ENCODE measurements at regions not wholly inside any gene's neighbourhood (a gene's known extent, or its start where the extent isn't known, plus 50 kb on each side); places are given as distances from the start of the nearest gene placed in this dataset.

DNA sequence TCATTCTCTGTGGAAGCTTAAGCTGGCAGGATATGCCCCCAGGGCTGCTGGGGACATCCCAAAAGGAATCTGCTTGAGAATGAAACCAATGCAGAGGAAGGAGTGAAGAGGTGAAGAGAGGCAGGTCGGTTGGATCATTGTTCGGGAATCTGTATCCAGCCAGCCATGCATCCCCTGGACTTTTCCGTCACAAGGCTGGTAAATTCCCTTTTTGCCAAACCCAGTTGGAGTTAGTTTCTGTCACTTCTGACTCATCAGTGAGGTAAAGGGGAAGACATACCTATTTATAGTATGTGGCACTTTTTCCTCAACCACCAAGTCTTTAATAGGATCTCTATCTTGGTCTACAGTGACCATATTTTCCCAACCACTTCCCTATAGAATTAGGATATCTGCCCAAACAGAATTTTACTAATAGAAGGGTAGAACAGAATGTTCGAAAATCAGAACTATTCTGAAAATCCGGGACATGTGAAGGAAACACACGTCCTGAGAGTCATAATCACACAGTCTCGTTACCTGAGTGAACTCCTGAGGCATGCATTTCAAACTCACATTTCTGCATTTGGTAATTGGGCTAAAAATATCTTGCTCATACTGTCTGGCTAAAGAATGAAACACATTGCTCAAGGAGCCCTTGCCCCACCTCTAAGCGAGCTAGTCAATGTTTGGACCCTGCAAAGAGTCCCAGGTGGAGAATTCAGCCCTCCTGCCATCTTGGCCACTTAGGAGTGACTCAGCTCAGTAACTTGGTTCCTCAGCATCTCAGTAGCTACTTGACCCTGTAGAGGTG, 289.7 kb upstream of the ADAMTS9 start:
- ATAC-seq (no peak), DNase-seq (no peak)
- ChIA-PET POLR2A (no interaction called here), CTCF (no interaction called here)
- peaks cover 2% of the 10 kb centered on the region for H3K27me3 Mint-ChIP-seq
- peaks cover 6% of the 10 kb centered on the region for H3K9me3 Mint-ChIP-seq (ENCODE audit: low read depth)
- no peak overlapping the region for H3K4me3 Mint-ChIP-seq
- H3K36me3 Mint-ChIP-seq (ENCODE audit: low read depth), result no peaks in the 10 kb centered on the region
- intact Hi-C loops (cut with DNase I, micrococcal nuclease), result no loop called here
- H3K27ac Mint-ChIP-seq, result no peak overlapping the region
- no peaks in the 10 kb centered on the region for H3K4me1 Mint-ChIP-seq

DNA sequence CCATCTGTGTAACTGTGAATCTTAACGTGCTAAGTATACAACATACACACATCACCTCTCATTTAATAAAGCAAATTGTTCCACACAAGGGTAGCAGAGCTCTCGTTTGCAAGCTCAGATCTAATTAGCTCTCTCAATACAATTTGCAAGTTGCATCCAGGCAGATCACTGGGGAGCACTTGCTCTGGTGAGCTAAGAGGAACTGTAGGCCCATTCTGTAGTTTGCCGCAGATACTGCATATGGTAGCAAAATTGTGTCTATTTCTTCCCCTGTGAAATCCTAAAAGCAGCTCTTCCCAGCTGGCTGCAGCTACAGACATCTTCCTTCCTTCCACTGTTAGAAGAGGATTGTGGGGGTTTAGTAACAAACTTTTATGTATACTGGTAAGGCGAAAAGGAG, 288.7 kb upstream of the ADAMTS9 start:
- ChIA-PET POLR2A (interaction anchor here (0.6 kb wide), 1 partner anchor 12 kb away, joined by 6 read pairs; no protein-coding TSS in a partner anchor), CTCF (no interaction called here)
- no peaks in the 10 kb centered on the region for H3K36me3 Mint-ChIP-seq (ENCODE audit: low read depth)
- no peak overlapping the region for H3K4me3 Mint-ChIP-seq
- ATAC-seq (no peak), DNase-seq (no peak)
- intact Hi-C loops (cut with DNase I, micrococcal nuclease), result no loop called here
- peaks cover 7% of the 10 kb centered on the region for H3K9me3 Mint-ChIP-seq (ENCODE audit: low read depth)
- H3K4me1 Mint-ChIP-seq, result no peaks in the 10 kb centered on the region
- peaks cover 2% of the 10 kb centered on the region for H3K27me3 Mint-ChIP-seq
- H3K27ac Mint-ChIP-seq, result no peak overlapping the region

DNA sequence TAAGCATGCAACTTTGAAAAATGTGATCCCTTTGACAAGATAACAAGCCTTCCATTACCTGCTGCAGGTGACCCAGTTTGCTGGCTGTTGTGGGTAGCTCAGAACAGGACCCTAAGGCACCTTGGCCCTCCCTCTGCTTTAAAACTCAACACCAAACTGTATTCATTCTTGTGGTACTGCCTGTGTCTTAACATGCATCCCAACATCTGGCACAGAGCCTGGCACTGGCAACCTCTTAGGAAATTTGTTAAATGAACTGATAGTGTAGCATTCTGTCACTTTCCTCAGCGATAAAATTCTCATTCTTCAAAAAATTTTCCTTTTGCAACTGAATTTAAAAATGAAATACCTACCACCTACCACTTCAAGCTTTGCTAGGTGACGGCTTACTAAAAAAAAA, 287.3 kb upstream of the ADAMTS9 start:
- ChIA-PET POLR2A (no interaction called here), CTCF (no interaction called here)
- Mint-ChIP-seq H3K36me3 (ENCODE audit: low read depth) (no peaks in the 10 kb centered on the region), H3K27me3 (peaks cover 7% of the 10 kb centered on the region), H3K9me3 (ENCODE audit: low read depth) (peaks cover 7% of the 10 kb centered on the region), H3K4me1 (no peaks in the 10 kb centered on the region), H3K27ac (no peak overlapping the region), H3K4me3 (no peak overlapping the region)
- intact Hi-C loops (cut with DNase I, micrococcal nuclease), result no loop called here
- DNase-seq (no peak), ATAC-seq (no peak)

DNA sequence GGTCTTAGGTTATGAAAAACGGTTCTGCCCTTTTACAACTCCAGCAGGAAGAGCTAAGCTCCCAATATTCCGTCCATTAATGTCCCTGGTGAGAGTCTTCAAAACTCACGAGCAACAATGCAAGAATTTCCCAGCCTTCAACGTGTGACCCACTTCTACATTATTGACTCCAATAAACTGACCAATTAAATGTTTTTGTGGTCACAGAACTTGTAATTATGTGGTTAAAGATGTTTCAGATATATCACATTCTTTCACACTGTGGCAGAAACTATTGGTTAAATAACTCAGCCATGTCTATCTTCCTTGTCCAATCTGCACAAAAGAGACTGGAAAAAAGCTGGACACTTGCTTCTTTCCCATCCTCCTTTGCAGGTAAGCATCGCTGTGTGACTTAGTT, 286.6 kb upstream of the ADAMTS9 start:
- ChIA-PET POLR2A (no interaction called here), CTCF (interaction anchor here (0.6 kb wide), 1 partner anchor 15 kb away, joined by 3 read pairs; no protein-coding TSS in a partner anchor)
- intact Hi-C loops (cut with DNase I, micrococcal nuclease), result no loop called here
- H3K27me3 Mint-ChIP-seq, result peaks cover 7% of the 10 kb centered on the region
- H3K9me3 Mint-ChIP-seq (ENCODE audit: low read depth), result peaks cover 7% of the 10 kb centered on the region
- no peak for DNase-seq
- no peaks in the 10 kb centered on the region for H3K36me3 Mint-ChIP-seq (ENCODE audit: low read depth)
- ATAC-seq, result no peak
- H3K27ac Mint-ChIP-seq, result no peak overlapping the region
- H3K4me3 Mint-ChIP-seq, result no peak overlapping the region
- H3K4me1 Mint-ChIP-seq, result no peaks in the 10 kb centered on the region

DNA sequence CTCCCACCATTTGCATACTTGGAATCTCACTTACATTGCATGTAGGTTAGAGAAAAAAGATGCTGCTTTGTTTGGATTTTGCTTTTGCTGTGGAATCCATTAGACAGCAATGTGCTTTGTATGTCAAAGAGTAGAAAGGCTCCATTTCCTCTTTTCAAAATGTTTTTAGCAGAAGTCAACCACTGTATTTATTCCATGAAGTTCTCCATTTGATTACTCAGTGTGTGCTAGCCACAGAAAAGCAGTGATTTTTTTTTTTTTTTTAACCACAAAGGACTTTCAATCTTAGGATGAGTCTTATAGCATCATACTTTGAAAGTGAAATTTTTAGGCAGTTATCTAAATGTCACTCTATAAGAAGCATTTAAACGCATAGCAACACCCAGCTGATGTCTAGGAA, 285.0 kb upstream of the ADAMTS9 start:
- H3K27ac Mint-ChIP-seq, result no peak overlapping the region

DNA sequence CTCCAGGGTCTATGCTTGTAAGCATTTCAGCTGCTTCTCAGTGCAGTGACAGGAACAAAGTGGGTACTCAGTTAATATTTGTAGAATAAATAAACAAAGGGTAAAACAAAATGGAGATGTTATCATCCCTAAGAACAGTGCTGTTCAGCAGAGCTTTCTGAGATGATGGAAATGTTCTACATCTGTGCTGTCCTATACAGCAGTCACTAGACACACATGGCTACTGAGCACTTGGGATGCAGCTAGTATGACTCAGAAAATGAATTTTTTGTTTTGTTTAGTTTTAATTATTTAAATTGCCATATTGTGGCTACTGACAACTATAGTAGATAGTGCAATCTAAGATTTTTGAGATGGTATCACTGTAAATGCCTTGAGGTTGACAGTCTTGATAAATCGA, 283.8 kb upstream of the ADAMTS9 start:
- DNase-seq (no peak), ATAC-seq (no peak)
- Mint-ChIP-seq H3K27ac (no peak overlapping the region), H3K36me3 (ENCODE audit: low read depth) (no peaks in the 10 kb centered on the region), H3K4me3 (no peak overlapping the region), H3K9me3 (ENCODE audit: low read depth) (peaks cover 7% of the 10 kb centered on the region), H3K4me1 (no peaks in the 10 kb centered on the region), H3K27me3 (peaks cover 7% of the 10 kb centered on the region)
- intact Hi-C loops (cut with DNase I, micrococcal nuclease), result no loop called here
- CTCF ChIA-PET, result no interaction called here
- POLR2A ChIA-PET, result no interaction called here

More for the DNA sequence above, 285.0 kb upstream of the ADAMTS9 start:
- peaks cover 8% of the 10 kb centered on the region for H3K9me3 Mint-ChIP-seq (ENCODE audit: low read depth)
- H3K27me3 Mint-ChIP-seq, result peaks cover 7% of the 10 kb centered on the region
- no peak for DNase-seq
- CTCF ChIA-PET, result no interaction called here
- no peaks in the 10 kb centered on the region for H3K4me1 Mint-ChIP-seq
- POLR2A ChIA-PET, result no interaction called here
- H3K36me3 Mint-ChIP-seq (ENCODE audit: low read depth), result no peaks in the 10 kb centered on the region
- peak; percentile 30 for ATAC-seq
- intact Hi-C loops (cut with DNase I, micrococcal nuclease), result no loop called here
- no peak overlapping the region for H3K4me3 Mint-ChIP-seq

DNA sequence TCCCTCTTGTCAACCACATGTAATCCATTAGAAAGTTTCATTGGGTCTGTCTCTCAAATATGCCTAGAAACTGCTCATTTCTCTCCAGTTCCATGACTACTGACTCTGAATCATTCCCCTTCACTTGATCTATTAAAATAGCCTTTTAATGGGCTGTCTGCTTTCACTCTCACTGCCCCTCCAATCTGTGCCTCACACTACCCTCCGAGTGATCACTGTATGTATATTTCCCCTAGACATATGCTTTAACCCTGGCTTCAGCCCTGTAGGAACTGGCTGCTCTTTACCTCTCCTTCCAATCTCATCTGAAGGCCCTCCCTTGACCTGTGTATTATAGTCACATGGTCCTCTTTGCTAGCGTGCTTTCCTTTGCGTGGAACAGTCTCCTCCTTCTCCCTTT, 282.8 kb upstream of the ADAMTS9 start:
- intact Hi-C loops (cut with DNase I, micrococcal nuclease), result no loop called here
- H3K36me3 Mint-ChIP-seq (ENCODE audit: low read depth), result no peaks in the 10 kb centered on the region
- H3K9me3 Mint-ChIP-seq (ENCODE audit: low read depth), result peaks cover 6% of the 10 kb centered on the region
- ATAC-seq (no peak), DNase-seq (no peak)
- H3K27me3 Mint-ChIP-seq, result peaks cover 7% of the 10 kb centered on the region
- H3K27ac Mint-ChIP-seq, result no peak overlapping the region
- H3K4me3 Mint-ChIP-seq, result no peak overlapping the region
- ChIA-PET CTCF (no interaction called here), POLR2A (no interaction called here)
- H3K4me1 Mint-ChIP-seq, result no peaks in the 10 kb centered on the region

DNA sequence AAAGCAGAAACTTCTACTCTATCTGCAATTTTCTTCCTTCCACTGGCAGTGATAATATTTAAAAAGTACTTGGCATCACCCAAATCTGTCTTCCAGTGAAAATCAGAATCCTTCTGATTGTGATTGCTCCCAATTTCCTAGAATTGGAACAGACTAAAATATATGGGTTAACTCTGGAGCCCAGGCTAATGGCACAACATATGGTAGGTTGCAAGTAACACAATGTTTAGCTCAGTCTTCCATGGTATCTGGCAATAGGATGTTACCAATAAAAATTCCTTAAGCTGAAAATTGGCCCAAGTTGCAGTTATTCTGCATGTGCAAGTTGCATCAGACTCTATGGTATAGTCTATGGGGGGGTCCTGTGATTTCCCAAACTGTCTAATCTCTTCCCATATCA, 273.5 kb upstream of the ADAMTS9 start:
- intact Hi-C loops (cut with DNase I, micrococcal nuclease), result no loop called here

DNA sequence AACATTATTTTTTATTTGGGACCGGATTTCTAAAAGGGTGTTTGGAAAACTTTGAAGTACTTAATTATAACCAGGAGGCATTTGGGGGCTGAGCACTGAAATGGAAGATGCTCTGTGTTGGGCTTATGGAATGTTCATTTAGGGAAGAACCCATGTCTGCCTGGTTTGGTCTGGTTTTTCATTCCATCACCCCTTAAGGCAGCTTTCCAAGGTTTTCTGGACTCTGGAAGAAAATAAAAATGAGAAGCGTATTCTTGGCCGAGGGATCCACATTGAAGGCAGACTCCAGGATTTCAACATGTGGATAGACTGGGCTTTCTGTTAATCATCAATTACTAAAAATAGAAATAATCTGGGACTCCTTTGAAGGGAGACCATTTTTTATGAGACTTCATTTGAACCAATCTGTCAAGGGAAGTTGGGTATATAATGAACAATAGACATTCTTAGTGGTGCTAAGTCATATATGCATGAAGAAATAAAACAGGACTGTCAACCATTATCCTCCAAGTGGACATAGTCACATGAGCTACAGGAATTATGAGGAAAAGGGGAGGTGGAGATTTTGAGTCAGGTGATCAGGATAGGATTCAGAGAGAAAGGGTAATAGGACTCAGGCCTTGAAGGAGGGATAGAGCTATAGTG, 270.5 kb upstream of the ADAMTS9 start:
- Mint-ChIP-seq H3K27me3 (no peaks in the 10 kb centered on the region), H3K9me3 (ENCODE audit: low read depth) (peaks cover 9% of the 10 kb centered on the region), H3K36me3 (ENCODE audit: low read depth) (no peaks in the 10 kb centered on the region), H3K4me3 (no peak overlapping the region), H3K27ac (no peak overlapping the region), H3K4me1 (no peaks in the 10 kb centered on the region)
- ChIA-PET CTCF (interaction anchor here (0.9 kb wide), 1 partner anchor 93 kb away, joined by 3 read pairs; no protein-coding TSS in a partner anchor), POLR2A (no interaction called here)
- intact Hi-C loops (cut with DNase I, micrococcal nuclease), result no loop called here
- ATAC-seq (no peak), DNase-seq (no peak)

More for the DNA sequence above, 273.5 kb upstream of the ADAMTS9 start:
- ChIA-PET CTCF (interaction anchor here (1.1 kb wide), 1 partner anchor 9 kb away, joined by 3 read pairs; no protein-coding TSS in a partner anchor), POLR2A (no interaction called here)
- Mint-ChIP-seq H3K27ac (no peak overlapping the region), H3K4me1 (no peaks in the 10 kb centered on the region), H3K9me3 (ENCODE audit: low read depth) (peaks cover 9% of the 10 kb centered on the region), H3K4me3 (no peak overlapping the region), H3K27me3 (no peaks in the 10 kb centered on the region), H3K36me3 (ENCODE audit: low read depth) (no peaks in the 10 kb centered on the region)
- DNase-seq (no peak), ATAC-seq (no peak)

DNA sequence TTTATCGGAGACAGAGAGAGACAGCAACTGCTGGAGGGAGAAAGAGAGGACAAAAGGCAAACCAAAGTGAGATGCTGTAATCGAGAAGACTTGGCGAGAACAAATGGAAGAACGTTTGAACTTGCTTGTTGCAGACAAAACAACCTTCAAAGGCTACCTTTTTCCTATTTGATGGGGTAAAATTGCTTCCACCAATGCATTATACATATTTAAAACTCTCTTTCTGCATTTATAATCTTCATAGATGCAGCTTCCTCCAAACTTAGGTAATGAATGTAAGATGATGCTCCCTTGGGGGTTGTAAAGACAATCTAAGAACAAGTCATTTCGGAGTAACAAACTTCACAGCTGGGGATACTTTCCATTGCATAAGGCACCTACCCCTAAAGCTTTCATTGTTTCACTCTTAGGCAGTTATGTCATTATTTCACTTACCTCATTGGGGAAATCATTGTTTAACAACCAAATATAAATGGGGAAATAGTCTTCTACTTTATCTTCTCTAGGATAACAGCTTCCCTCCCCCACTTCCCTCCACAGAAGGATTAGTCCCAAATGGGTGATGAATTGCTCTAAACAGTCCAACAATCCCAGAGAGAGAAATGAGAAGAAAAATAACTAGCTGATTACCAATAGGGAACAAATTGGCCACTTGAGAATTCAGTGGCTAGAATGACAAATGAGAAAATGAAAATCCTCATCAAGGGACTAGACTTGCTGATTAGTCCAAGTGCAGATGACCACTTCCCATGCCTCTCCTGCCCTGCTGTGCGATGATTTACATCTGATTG, 269.8 kb upstream of the ADAMTS9 start:
- Mint-ChIP-seq H3K27me3 (no peaks in the 10 kb centered on the region), H3K4me1 (no peaks in the 10 kb centered on the region)
- POLR2A ChIA-PET, result no interaction called here

DNA sequence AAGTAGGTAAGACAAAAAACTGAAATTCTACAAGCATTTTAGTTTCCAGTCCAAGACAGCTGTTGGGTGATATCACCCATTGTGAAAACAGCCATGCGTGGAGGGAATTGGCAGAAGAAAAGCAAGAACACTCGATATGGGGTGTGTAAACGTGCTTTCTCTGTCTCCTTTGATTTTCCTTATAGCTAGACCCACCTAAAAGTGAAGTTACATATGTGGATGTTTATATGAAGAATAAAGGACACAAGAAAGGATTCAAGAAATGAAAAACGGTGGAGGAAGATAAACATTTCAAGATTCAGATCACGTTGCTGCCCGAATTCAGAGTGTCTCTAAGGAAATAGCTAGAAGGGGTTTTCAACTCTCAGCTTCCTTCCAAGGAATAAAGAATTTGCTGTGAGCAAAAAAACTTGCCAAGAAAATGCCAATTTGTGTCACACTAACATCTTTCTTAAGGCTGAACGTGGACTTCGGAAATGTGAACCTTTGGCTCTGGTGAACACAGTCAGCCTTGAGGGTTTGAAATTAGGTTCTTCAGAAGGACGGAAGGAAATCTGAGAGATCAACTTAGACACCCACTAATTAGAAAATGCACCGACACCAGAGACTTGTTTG, 269.0 kb upstream of the ADAMTS9 start:
- Mint-ChIP-seq H3K27ac (no peak overlapping the region), H3K36me3 (ENCODE audit: low read depth) (no peaks in the 10 kb centered on the region), H3K4me1 (no peaks in the 10 kb centered on the region), H3K4me3 (no peak overlapping the region), H3K9me3 (ENCODE audit: low read depth) (peaks cover 6% of the 10 kb centered on the region), H3K27me3 (no peaks in the 10 kb centered on the region)
- ChIA-PET CTCF (no interaction called here), POLR2A (no interaction called here)
- ATAC-seq, result no peak
- intact Hi-C loops (cut with DNase I, micrococcal nuclease), result no loop called here
- no peak for DNase-seq

More for the DNA sequence above, 269.8 kb upstream of the ADAMTS9 start:
- Mint-ChIP-seq H3K9me3 (ENCODE audit: low read depth) (peaks cover 6% of the 10 kb centered on the region), H3K4me3 (no peak overlapping the region), H3K36me3 (ENCODE audit: low read depth) (no peaks in the 10 kb centered on the region), H3K27ac (no peak overlapping the region)
- CTCF ChIA-PET, result interaction anchor here (0.9 kb wide), 1 partner anchor 93 kb away, joined by 3 read pairs; no protein-coding TSS in a partner anchor
- intact Hi-C loops (cut with DNase I, micrococcal nuclease), result no loop called here
- ATAC-seq, result no peak
- no peak for DNase-seq
